OCI-LY7 (cell line): ENCODE measurements at regions not wholly inside any gene's neighbourhood (a gene's known extent, or its start where the extent isn't known, plus 50 kb on each side); places are given as distances from the start of the nearest gene placed in this dataset.

Experiments
- BruUV-seq: library from RNA; stranded (reverse); fragments of 400-500 nt; replicated peaks from 2 replicates; lab custom pipeline; 2021; lab: Mats Ljungman, UMichigan
- CTCF ChIA-PET: fragments of 300-600 bp; sonication (Branson Sonifier 250); formaldehyde crosslinking; loops from one replicate; lab custom pipeline; 2022; ENCODE audit warnings: antibody characterized with exemption; ENCODE audit not compliant: unreplicated experiment; lab: Charles Lee
- POLR2A ChIA-PET: fragments of 300-600 bp; sonication (Branson Sonifier 250); formaldehyde crosslinking; loops from one replicate; lab custom pipeline; 2022; ENCODE audit warnings: antibody characterized with exemption; lab: Charles Lee
- DNase-seq: peaks from one replicate; pipeline ENCODE4 v3.0.0-alpha.2; 2015; ENCODE audit warnings: low spot score
- H2AFZ ChIP-seq: fragments of 200-600 bp; sonication (generic), shearing (Covaris generic); 2 replicates; pipeline ENCODE4 v1.6.1; 2014; ENCODE audit warnings: mild to moderate bottlenecking, antibody characterized with exemption, low read length, moderate library complexity
- H3K27ac ChIP-seq: fragments of 200-600 bp; sonication (generic); 2 replicates; pipeline ENCODE4 v1.5.1; 2014; ENCODE audit warnings: mixed run types, low read depth, mild to moderate bottlenecking, moderate library complexity, low read length, inconsistent platforms; ENCODE audit not compliant: poor library complexity, severe bottlenecking
- H3K36me3 ChIP-seq: fragments of 200-600 bp; sonication (generic); 2 replicates; pipeline ENCODE4 v1.6.1; 2014; ENCODE audit warnings: mild to moderate bottlenecking, antibody characterized with exemption, low read length, moderate library complexity, mixed read lengths; ENCODE audit not compliant: insufficient read depth
- H3K4me1 ChIP-seq: fragments of 200-600 bp; sonication (generic); 2 replicates; pipeline ENCODE4 v1.5.1; 2014; ENCODE audit warnings: mild to moderate bottlenecking, low read length; ENCODE audit not compliant: insufficient read depth, poor library complexity, severe bottlenecking
- H3K4me2 ChIP-seq: fragments of 200-600 bp; sonication (generic); 2 replicates; pipeline ENCODE4 v1.6.1; 2014; ENCODE audit warnings: mild to moderate bottlenecking, low read length
- H3K4me3 ChIP-seq: fragments of 200-600 bp; sonication (generic); 2 replicates; pipeline ENCODE4 v1.5.1; 2014; ENCODE audit warnings: mild to moderate bottlenecking, low read depth, low read length; ENCODE audit not compliant: poor library complexity, severe bottlenecking
- H3K79me2 ChIP-seq: fragments of 200-600 bp; sonication (generic); 2 replicates; pipeline ENCODE4 v1.6.1; 2016; ENCODE audit warnings: low read depth, mild to moderate bottlenecking, low read length, moderate library complexity, mixed read lengths; ENCODE audit not compliant: insufficient read depth
- H3K9me2 ChIP-seq: fragments of 200-600 bp; sonication (generic); 2 replicates; pipeline ENCODE4 v1.6.1; 2016; ENCODE audit warnings: mild to moderate bottlenecking, low read length, mixed read lengths; ENCODE audit not compliant: insufficient read depth
- H3K9me3 ChIP-seq: fragments of 200-600 bp; sonication (generic); 2 replicates; pipeline ENCODE4 v1.6.1; 2014; ENCODE audit warnings: mild to moderate bottlenecking, mixed run types, low read length, mixed read lengths
- H4K20me1 ChIP-seq: fragments of 200-600 bp; sonication (generic); 2 replicates; pipeline ENCODE4 v1.6.1; 2014; ENCODE audit warnings: mild to moderate bottlenecking, antibody characterized with exemption, low read length, moderate library complexity, mixed read lengths; ENCODE audit not compliant: insufficient read depth
- CTCF ChIP-seq: fragments of 200-600 bp; sonication (generic); conservative IDR thresholded peaks from 2 replicates; pipeline ENCODE4 v1.5.1; 2014; ENCODE audit warnings: mild to moderate bottlenecking, antibody characterized with exemption, low read length, moderate library complexity, mixed read lengths
- EZH2phosphoT487 ChIP-seq: fragments of 200-600 bp; sonication (generic); IDR thresholded peaks from 2 replicates; pipeline ENCODE4 v1.6.1; 2018; ENCODE audit warnings: low read depth, borderline replicate concordance, mild to moderate bottlenecking, mixed run types, antibody characterized with exemption, low read length, moderate library complexity, mixed read lengths
- intact Hi-C: fragments of 100-400 bp; cut with micrococcal nuclease; formaldehyde crosslinking; loops from one replicate; pipeline ENCODE4 v1.10.0; 2022; ENCODE audit not compliant: unreplicated experiment

- ChIA-PET POLR2A (no interaction called here), CTCF (no interaction called here)
- Histone ChIP-seq H3K4me1 (no peaks in the 10 kb centered on the region), H3K79me2 (no peaks in the 10 kb centered on the region), H3K9me3 (no peaks in the 10 kb centered on the region), H3K4me2 (no peak overlapping the region), H2AFZ (no peak overlapping the region), H4K20me1 (no peaks in the 10 kb centered on the region), H3K27ac (no peak overlapping the region), H3K9me2 (no peaks in the 10 kb centered on the region), H3K4me3 (no peak overlapping the region), H3K36me3 (no peaks in the 10 kb centered on the region)
- no TSS peak for BruUV-seq
- intact Hi-C loops, result no loop called here
- no peak for DNase-seq
- TF ChIP-seq EZH2phosphoT487 (no peak), CTCF (no peak)
Measured at GRCh38 chr2:220228310-220229006, 601.0 kb downstream of the SLC4A3 start.

GRCh38 chr2:220240641-220241040 lies 613.2 kb downstream of the SLC4A3 start:
- no TSS peak for BruUV-seq
- H2AFZ ChIP-seq, result no peak overlapping the region
- H3K9me3 ChIP-seq, result no peaks in the 10 kb centered on the region
- no peak for DNase-seq
- H3K36me3 ChIP-seq, result no peaks in the 10 kb centered on the region
- intact Hi-C loops, result no loop called here
- CTCF ChIA-PET, result no interaction called here
- no peaks in the 10 kb centered on the region for H3K79me2 ChIP-seq
- H3K4me1 ChIP-seq, result no peaks in the 10 kb centered on the region
- H4K20me1 ChIP-seq, result no peaks in the 10 kb centered on the region
- POLR2A ChIA-PET, result no interaction called here
- no peak overlapping the region for H3K27ac ChIP-seq
- no peak overlapping the region for H3K4me2 ChIP-seq
- no peak for TF ChIP-seq EZH2phosphoT487
- no peaks in the 10 kb centered on the region for H3K9me2 ChIP-seq
- H3K4me3 ChIP-seq, result no peak overlapping the region

- Histone ChIP-seq H3K36me3 (no peaks in the 10 kb centered on the region), H3K9me2 (no peaks in the 10 kb centered on the region), H2AFZ (no peak overlapping the region), H3K9me3 (no peaks in the 10 kb centered on the region), H4K20me1 (no peaks in the 10 kb centered on the region), H3K79me2 (no peaks in the 10 kb centered on the region), H3K27ac (no peak overlapping the region), H3K4me2 (no peak overlapping the region), H3K4me3 (no peak overlapping the region), H3K4me1 (no peaks in the 10 kb centered on the region)
- ChIA-PET CTCF (no interaction called here), POLR2A (no interaction called here)
- BruUV-seq, result no TSS peak
- TF ChIP-seq CTCF (no peak), EZH2phosphoT487 (no peak)
- intact Hi-C loops, result no loop called here
- DNase-seq, result no peak
Measured at GRCh38 chr2:220241423-220241822, 614.0 kb downstream of the SLC4A3 start.
